HG02852 (cell line): ENCODE measurements at regions not wholly inside any gene's neighbourhood (a gene's known extent, or its start where the extent isn't known, plus 50 kb on each side); places are given as distances from the start of the nearest gene placed in this dataset.
"Not testable (repeated sequence)": the region's sequence is repeated elsewhere in the genome, so short reads cannot be mapped to it uniquely, and the experiment has no call there.

ENCODE experiments used
- ATAC-seq: cut with Tn5 transposase; IDR thresholded peaks from one replicate; pipeline ENCODE4 v1.9.1; 2021; ENCODE audit warnings: mild to moderate bottlenecking, moderate library complexity; ENCODE audit not compliant: unreplicated experiment

- no peak for ATAC-seq
Measured at GRCh38 chr6:141513830-141514229, 618.9 kb upstream of the GJE1 start.

- ATAC-seq, result no peak
Measured at GRCh38 chr6:141510803-141511202, 621.9 kb upstream of the GJE1 start.

- not testable (repeated sequence) for ATAC-seq
Measured at GRCh38 chr6:141506062-141506461, 626.7 kb upstream of the GJE1 start.

GRCh38 chr6:141504318-141504717 lies 628.4 kb upstream of the GJE1 start:
- not testable (repeated sequence) for ATAC-seq

GRCh38 chr6:141501616-141502015 lies 631.1 kb upstream of the GJE1 start:
- no peak for ATAC-seq

GRCh38 chr6:141498977-141499376 lies 633.7 kb upstream of the GJE1 start:
- no peak for ATAC-seq

- no peak for ATAC-seq
Measured at GRCh38 chr6:141492521-141493284, 640.0 kb upstream of the GJE1 start.

GRCh38 chr6:141491684-141492083 lies 641.0 kb upstream of the GJE1 start:
- ATAC-seq, result no peak

- ATAC-seq, result no peak
Measured at GRCh38 chr6:141490982-141491381, 641.7 kb upstream of the GJE1 start.

GRCh38 chr6:141488488-141488887 lies 644.2 kb upstream of the GJE1 start:
- peak; percentile 30 for ATAC-seq

GRCh38 chr6:141486942-141487341 lies 645.8 kb upstream of the GJE1 start:
- no peak for ATAC-seq

GRCh38 chr6:141484711-141485110 lies 648.0 kb upstream of the GJE1 start:
- peak; percentile 78 for ATAC-seq

- ATAC-seq, result peak; percentile 90
Measured at GRCh38 chr6:141483598-141484061, 649.1 kb upstream of the GJE1 start.

- peak; percentile 1 for ATAC-seq
Measured at GRCh38 chr6:141482796-141483597, 649.7 kb upstream of the GJE1 start.

- ATAC-seq, result no peak
Measured at GRCh38 chr6:141475259-141475658, 657.5 kb upstream of the GJE1 start.

- ATAC-seq, result no peak
Measured at GRCh38 chr6:141472162-141472928, 660.4 kb upstream of the GJE1 start.

- no peak for ATAC-seq
Measured at GRCh38 chr6:141470810-141471209, 661.9 kb upstream of the GJE1 start.

- ATAC-seq, result no peak
Measured at GRCh38 chr6:141467881-141468280, 664.8 kb upstream of the GJE1 start.

GRCh38 chr6:141467041-141467440 lies 665.7 kb upstream of the GJE1 start:
- no peak for ATAC-seq

- no peak for ATAC-seq
Measured at GRCh38 chr6:141464896-141465295, 667.8 kb upstream of the GJE1 start.

- ATAC-seq, result no peak
Measured at GRCh38 chr6:141464490-141464889, 668.2 kb upstream of the GJE1 start.
